WERI-Rb-1 (cell line): ENCODE measurements at regions not wholly inside any gene's neighbourhood (a gene's known extent, or its start where the extent isn't known, plus 50 kb on each side); places are given as distances from the start of the nearest gene placed in this dataset.

Source experiments
- DNase-seq: peaks from one replicate; pipeline ENCODE4 v3.0.0-alpha.2; 2020
- H3K27ac ChIP-seq: fragments of 250-450 bp; sonication (Bioruptor Pico); 2 replicates; pipeline ENCODE4 v1.5.1; 2020; ENCODE audit warnings: mild to moderate bottlenecking, moderate library complexity
- H3K27me3 ChIP-seq: fragments of 250-450 bp; sonication (Bioruptor Pico); 2 replicates; pipeline ENCODE4 v1.5.1; 2021; ENCODE audit warnings: mild to moderate bottlenecking, low read depth, moderate library complexity; ENCODE audit not compliant: insufficient read depth, severe bottlenecking
- H3K36me3 ChIP-seq: fragments of 250-450 bp; sonication (Bioruptor Pico); 2 replicates; pipeline ENCODE4 v1.5.1; 2020; ENCODE audit warnings: mild to moderate bottlenecking, moderate library complexity
- H3K4me3 ChIP-seq: 2 replicates; pipeline ENCODE4 v1.5.1; 2011; ENCODE audit warnings: low read depth, mild to moderate bottlenecking, control low read depth, low read length
- H3K9me3 ChIP-seq: fragments of 250-450 bp; sonication (Bioruptor Pico); 2 replicates; pipeline ENCODE4 v1.5.1; 2021; ENCODE audit warnings: mild to moderate bottlenecking, moderate library complexity; ENCODE audit not compliant: severe bottlenecking
- CTCF ChIP-seq: IDR thresholded peaks from 2 replicates; pipeline ENCODE4 v1.5.1; 2011; ENCODE audit warnings: low read depth, mild to moderate bottlenecking, control low read depth, inconsistent platforms, low read length

DNA sequence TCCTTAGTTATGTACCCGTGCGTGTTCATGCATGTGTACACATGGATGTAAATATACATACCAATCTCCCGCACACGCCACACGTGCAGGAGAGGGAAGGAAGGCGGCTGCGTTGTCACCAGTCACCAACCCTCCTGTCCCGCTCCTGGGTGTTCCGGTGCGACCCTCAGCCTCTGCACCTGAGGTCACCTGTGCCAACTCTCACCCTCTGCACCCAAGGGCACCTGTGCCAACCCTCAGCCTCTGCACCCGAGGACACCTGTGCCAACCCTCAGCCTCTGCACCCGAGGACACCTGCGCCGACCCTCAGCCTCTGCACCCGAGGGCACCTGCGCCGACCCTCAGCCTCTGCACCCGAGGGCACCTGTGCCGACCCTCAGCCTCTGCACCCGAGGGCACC is 192.8 kb upstream of the SALL3 start:
- peaks cover 8% of the 10 kb centered on the region for H3K27me3 ChIP-seq
- H3K27ac ChIP-seq: no peak overlapping the region
- no peak for DNase-seq
- no peak for TF ChIP-seq CTCF
- no peaks in the 10 kb centered on the region for H3K36me3 ChIP-seq
- no peaks in the 10 kb centered on the region for H3K9me3 ChIP-seq
- H3K4me3 ChIP-seq: no peak overlapping the region

DNA sequence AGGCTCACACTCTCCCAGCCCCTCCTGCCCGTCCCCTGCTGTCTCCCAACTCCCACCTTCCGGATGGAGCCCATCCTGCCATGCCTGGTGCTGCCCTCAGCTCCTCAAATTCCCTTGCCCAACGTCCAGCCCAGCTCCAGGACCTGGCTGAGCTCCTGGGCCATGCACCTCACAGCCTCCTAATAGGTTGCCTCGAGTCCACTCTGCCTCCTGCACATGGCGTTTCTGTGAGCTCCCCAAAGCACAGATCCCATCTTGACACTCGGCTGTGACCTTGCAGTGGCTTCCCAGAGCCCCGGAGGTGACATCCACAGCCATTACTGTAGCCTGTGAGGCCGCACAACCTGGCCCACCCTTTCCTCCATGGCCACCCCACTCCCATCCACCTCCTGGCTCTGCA is 191.9 kb upstream of the SALL3 start:
- peaks cover 8% of the 10 kb centered on the region for H3K27me3 ChIP-seq
- TF ChIP-seq CTCF: no peak
- no peak overlapping the region for H3K27ac ChIP-seq
- no peak for DNase-seq
- H3K4me3 ChIP-seq: no peak overlapping the region
- H3K9me3 ChIP-seq: no peaks in the 10 kb centered on the region
- H3K36me3 ChIP-seq: no peaks in the 10 kb centered on the region

GRCh38 chr18:78788161-78788560 is 191.5 kb upstream of the SALL3 start:
- no peak overlapping the region for H3K4me3 ChIP-seq
- H3K9me3 ChIP-seq: no peaks in the 10 kb centered on the region
- peaks cover 8% of the 10 kb centered on the region for H3K27me3 ChIP-seq
- DNase-seq: no peak
- no peak overlapping the region for H3K27ac ChIP-seq
- TF ChIP-seq CTCF: no peak
- no peaks in the 10 kb centered on the region for H3K36me3 ChIP-seq

DNA sequence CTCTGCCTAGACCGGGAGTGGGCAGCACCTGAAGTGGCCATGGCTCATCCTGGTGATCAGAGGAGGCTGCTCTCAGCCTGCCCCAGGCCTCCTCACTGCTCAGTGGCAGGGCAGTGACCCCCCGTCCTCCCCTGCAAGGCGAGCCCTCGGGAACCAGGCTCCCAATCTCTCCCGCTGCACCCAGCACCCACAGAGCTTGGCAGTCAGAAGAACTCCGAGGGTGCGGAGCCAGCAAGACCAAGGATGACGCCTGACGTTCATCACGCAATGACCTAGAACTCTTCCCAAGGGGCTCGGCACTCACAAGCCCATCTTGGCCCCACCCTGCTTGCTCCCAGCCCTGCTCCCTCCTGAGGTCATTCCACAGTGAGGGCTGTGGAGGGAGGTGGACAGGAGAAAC is 189.8 kb upstream of the SALL3 start:
- no peaks in the 10 kb centered on the region for H3K36me3 ChIP-seq
- DNase-seq: no peak
- peaks cover 8% of the 10 kb centered on the region for H3K27me3 ChIP-seq

DNA sequence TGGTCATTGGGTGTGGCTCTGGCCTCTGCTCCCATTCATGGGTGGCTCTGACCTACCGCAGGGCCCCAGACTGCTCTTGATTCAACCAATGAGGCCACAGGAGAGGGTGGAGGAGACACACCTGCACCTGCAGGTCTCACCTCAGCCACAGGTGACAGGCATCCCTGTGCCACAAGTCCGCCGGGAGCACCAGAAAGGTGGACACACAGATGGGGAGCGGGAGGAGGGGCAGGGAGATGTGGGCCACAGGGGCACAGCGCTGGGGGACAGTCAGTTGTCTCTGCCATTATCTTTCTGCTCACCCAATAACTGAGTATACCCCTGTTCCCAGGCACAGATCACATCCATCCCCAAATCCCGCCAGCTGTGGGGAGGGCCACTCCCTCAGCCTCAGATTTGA is 189.1 kb upstream of the SALL3 start:
- no peak for DNase-seq
- no peaks in the 10 kb centered on the region for H3K36me3 ChIP-seq
- H3K27ac ChIP-seq: no peak overlapping the region
- no peak for TF ChIP-seq CTCF
- H3K4me3 ChIP-seq: no peak overlapping the region
- peaks cover 8% of the 10 kb centered on the region for H3K27me3 ChIP-seq
- H3K9me3 ChIP-seq: no peaks in the 10 kb centered on the region

More for the DNA sequence above, 189.8 kb upstream of the SALL3 start:
- Histone ChIP-seq H3K9me3 (no peaks in the 10 kb centered on the region), H3K27ac (no peak overlapping the region), H3K4me3 (no peak overlapping the region)
- no peak for TF ChIP-seq CTCF

DNA sequence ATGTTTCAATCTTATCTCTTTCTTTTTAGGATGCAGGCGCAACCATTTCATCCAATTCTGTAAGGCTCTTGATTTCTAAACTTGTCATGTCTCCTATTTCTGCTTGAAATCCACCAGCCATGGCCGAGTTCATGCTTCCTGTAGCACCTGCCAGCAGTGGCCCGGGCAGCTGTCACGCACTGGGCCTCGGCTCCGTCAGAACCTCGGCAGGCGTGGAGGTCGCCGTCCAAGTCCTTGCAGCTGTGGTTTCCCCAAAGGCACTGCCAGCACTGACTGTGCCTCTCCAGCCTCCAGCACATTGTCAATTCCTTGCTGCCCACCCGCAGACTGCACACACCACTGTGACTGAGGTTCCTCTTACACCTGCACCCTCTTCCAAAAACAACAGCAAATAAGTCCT is 188.7 kb upstream of the SALL3 start:
- no peaks in the 10 kb centered on the region for H3K9me3 ChIP-seq
- DNase-seq: no peak
- peaks cover 6% of the 10 kb centered on the region for H3K27me3 ChIP-seq

More for the DNA sequence above, 188.7 kb upstream of the SALL3 start:
- no peak for TF ChIP-seq CTCF
- H3K4me3 ChIP-seq: no peak overlapping the region
- H3K27ac ChIP-seq: no peak overlapping the region
- H3K36me3 ChIP-seq: no peaks in the 10 kb centered on the region
